ENCODE measurements at regions not wholly inside any gene's neighbourhood (a gene's known extent, or its start where the extent isn't known, plus 50 kb on each side); places are given as distances from the start of the nearest gene placed in this dataset.

GRCh38 chr17:37834168-37834567 is 89.3 kb upstream of the HNF1B start:
- DNase-seq (no peak), ATAC-seq (no peak)
- H3K9me3 Mint-ChIP-seq: no peaks in the 10 kb centered on the region
- H3K27ac Mint-ChIP-seq: no peak overlapping the region
- peaks cover 18% of the 10 kb centered on the region for H3K27me3 Mint-ChIP-seq
- peaks cover 23% of the 10 kb centered on the region for H3K4me1 Mint-ChIP-seq
- H3K4me3 Mint-ChIP-seq: no peak overlapping the region

GRCh38 chr17:37833237-37833859 is 88.5 kb upstream of the HNF1B start:
- H3K9me3 Mint-ChIP-seq: no peaks in the 10 kb centered on the region
- ATAC-seq: peak; percentile 46
- H3K27ac Mint-ChIP-seq: peak overlapping the region in 1 of 2 donors; percentile 29
- DNase-seq: no peak
- peak overlapping the region in 1 of 2 donors; percentile 36 for H3K4me3 Mint-ChIP-seq
- H3K4me1 Mint-ChIP-seq: peaks cover 31% of the 10 kb centered on the region
- H3K27me3 Mint-ChIP-seq: peaks cover 11% of the 10 kb centered on the region

- DNase-seq (no peak), ATAC-seq (no peak)
- H3K4me3 Mint-ChIP-seq: no peak overlapping the region
- peaks cover 9% of the 10 kb centered on the region for H3K27me3 Mint-ChIP-seq
- no peak overlapping the region for H3K27ac Mint-ChIP-seq
- peaks cover 37% of the 10 kb centered on the region for H3K4me1 Mint-ChIP-seq
- no peaks in the 10 kb centered on the region for H3K9me3 Mint-ChIP-seq
Measured at GRCh38 chr17:37831986-37832385, 87.1 kb upstream of the HNF1B start.

GRCh38 chr17:37831492-37831891 is 86.6 kb upstream of the HNF1B start:
- no peak for ATAC-seq
- Mint-ChIP-seq H3K4me3 (no peak overlapping the region), H3K9me3 (no peaks in the 10 kb centered on the region), H3K4me1 (peaks cover 41% of the 10 kb centered on the region), H3K27me3 (peaks cover 9% of the 10 kb centered on the region), H3K27ac (no peak overlapping the region)
- DNase-seq: no peak

- Mint-ChIP-seq H3K4me3 (no peak overlapping the region), H3K9me3 (no peaks in the 10 kb centered on the region), H3K4me1 (peaks cover 42% of the 10 kb centered on the region), H3K27me3 (peaks cover 9% of the 10 kb centered on the region), H3K27ac (no peak overlapping the region)
- DNase-seq: no peak
- no peak for ATAC-seq
Measured at GRCh38 chr17:37830151-37830993, 85.5 kb upstream of the HNF1B start.

GRCh38 chr17:37829592-37830123 is 84.8 kb upstream of the HNF1B start:
- no peak overlapping the region for H3K4me3 Mint-ChIP-seq
- peaks cover 36% of the 10 kb centered on the region for H3K4me1 Mint-ChIP-seq
- no peak for ATAC-seq

GRCh38 chr17:37828651-37829124 is 83.8 kb upstream of the HNF1B start:
- no peak for ATAC-seq
- H3K27ac Mint-ChIP-seq: peak overlapping the region in 1 of 2 donors; percentile 27
- H3K27me3 Mint-ChIP-seq: peaks cover 19% of the 10 kb centered on the region
- DNase-seq: no peak
- peak overlapping the region in 1 of 2 donors; percentile 2 for H3K4me3 Mint-ChIP-seq
- no peaks in the 10 kb centered on the region for H3K9me3 Mint-ChIP-seq
- peaks cover 28% of the 10 kb centered on the region for H3K4me1 Mint-ChIP-seq

More at GRCh38 chr17:37829592-37830123, 84.8 kb upstream of the HNF1B start:
- Mint-ChIP-seq H3K9me3 (no peaks in the 10 kb centered on the region), H3K27me3 (peaks cover 15% of the 10 kb centered on the region), H3K27ac (no peak overlapping the region)
- no peak for DNase-seq

- no peak overlapping the region for H3K4me3 Mint-ChIP-seq
- H3K27ac Mint-ChIP-seq: peak overlapping the region in 1 of 2 donors; percentile 49
- H3K27me3 Mint-ChIP-seq: peaks cover 19% of the 10 kb centered on the region
- no peak for DNase-seq
- ATAC-seq: no peak
- peaks cover 22% of the 10 kb centered on the region for H3K4me1 Mint-ChIP-seq
- no peaks in the 10 kb centered on the region for H3K9me3 Mint-ChIP-seq
Measured at GRCh38 chr17:37827905-37828650, 83.2 kb upstream of the HNF1B start.

- Mint-ChIP-seq H3K27ac (peak overlapping the region in 1 of 2 donors; percentile 63), H3K9me3 (no peaks in the 10 kb centered on the region), H3K4me3 (no peak overlapping the region), H3K4me1 (peaks cover 19% of the 10 kb centered on the region), H3K27me3 (peaks cover 19% of the 10 kb centered on the region)
- DNase-seq (no peak), ATAC-seq (no peak)
Measured at GRCh38 chr17:37826497-37827430, 81.9 kb upstream of the HNF1B start.

GRCh38 chr17:37825851-37826250 is 81.0 kb upstream of the HNF1B start:
- no peak overlapping the region for H3K27ac Mint-ChIP-seq
- no peaks in the 10 kb centered on the region for H3K9me3 Mint-ChIP-seq

GRCh38 chr17:37824534-37825485 is 80.0 kb upstream of the HNF1B start:
- no peak overlapping the region for H3K4me3 Mint-ChIP-seq
- no peak for DNase-seq
- peaks cover 29% of the 10 kb centered on the region for H3K4me1 Mint-ChIP-seq
- no peaks in the 10 kb centered on the region for H3K9me3 Mint-ChIP-seq
- H3K27ac Mint-ChIP-seq: peak overlapping the region in 1 of 2 donors; percentile 64
- ATAC-seq: no peak
- peaks cover 11% of the 10 kb centered on the region for H3K27me3 Mint-ChIP-seq

More at GRCh38 chr17:37825851-37826250, 81.0 kb upstream of the HNF1B start:
- ATAC-seq (no peak), DNase-seq (no peak)
- peaks cover 13% of the 10 kb centered on the region for H3K27me3 Mint-ChIP-seq
- peaks cover 21% of the 10 kb centered on the region for H3K4me1 Mint-ChIP-seq
- no peak overlapping the region for H3K4me3 Mint-ChIP-seq

GRCh38 chr17:37823996-37824395 is 79.1 kb upstream of the HNF1B start:
- ATAC-seq (no peak), DNase-seq (no peak)
- no peaks in the 10 kb centered on the region for H3K9me3 Mint-ChIP-seq
- H3K4me3 Mint-ChIP-seq: no peak overlapping the region
- H3K27ac Mint-ChIP-seq: no peak overlapping the region
- peaks cover 11% of the 10 kb centered on the region for H3K27me3 Mint-ChIP-seq
- peaks cover 27% of the 10 kb centered on the region for H3K4me1 Mint-ChIP-seq

- DNase-seq (no peak), ATAC-seq (no peak)
- Mint-ChIP-seq H3K4me1 (peaks cover 10% of the 10 kb centered on the region), H3K4me3 (no peak overlapping the region), H3K27ac (no peak overlapping the region), H3K27me3 (peaks cover 11% of the 10 kb centered on the region), H3K9me3 (no peaks in the 10 kb centered on the region)
Measured at GRCh38 chr17:37820995-37821713, 76.3 kb upstream of the HNF1B start.
